Hypothalamus (tissue), 51 donors: ENCODE measurements at regions not wholly inside any gene's neighbourhood (a gene's known extent, or its start where the extent isn't known, plus 50 kb on each side); places are given as distances from the start of the nearest gene placed in this dataset.

ENCODE experiments used
- DNase-seq, 51 donors: peaks; one replicate each; lab custom pipeline; 2025; lab: John Stamatoyannopoulos, UW

DNA sequence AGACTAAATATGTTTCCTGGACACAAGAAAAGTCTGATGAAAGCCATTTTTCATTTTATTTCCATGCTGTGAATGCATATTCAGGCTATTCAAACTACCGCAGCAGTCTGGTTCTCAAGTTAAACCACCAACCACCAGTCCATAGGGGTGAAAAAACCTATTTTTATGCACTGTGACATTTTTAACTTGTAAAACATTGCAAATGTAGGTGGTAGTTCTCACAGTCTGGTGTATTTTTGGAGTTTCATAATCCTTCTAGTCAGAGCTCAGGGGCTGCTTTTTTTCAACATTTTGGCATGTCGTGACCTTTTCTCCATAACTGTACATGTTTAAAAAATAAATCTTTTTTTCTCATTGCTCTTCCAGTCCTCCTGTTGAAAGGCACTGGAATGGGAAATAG is 907.6 kb upstream of the ADGRL2 start:
- DNase-seq = no peak

DNA sequence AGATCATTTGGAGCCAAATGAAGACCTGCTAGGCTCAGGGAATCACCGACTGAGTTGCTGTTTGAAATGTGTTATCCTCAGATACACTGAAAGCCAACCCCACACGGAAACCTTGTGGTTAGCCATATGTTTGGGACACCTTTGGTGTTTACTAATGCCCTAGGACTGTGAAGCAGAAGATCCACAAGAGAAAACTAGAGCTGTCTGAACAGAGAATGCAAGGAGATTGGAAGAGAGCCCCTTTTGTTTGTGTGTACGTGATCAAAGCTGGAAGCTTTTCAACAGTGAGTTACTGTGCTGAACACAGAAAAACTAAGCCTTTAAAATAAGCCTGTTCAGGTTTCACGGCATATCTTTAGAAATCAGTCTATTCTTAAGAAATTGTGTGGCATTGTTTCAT is 908.2 kb upstream of the ADGRL2 start:
- DNase-seq = peak in 1 of 51 donors; percentile 0

DNA sequence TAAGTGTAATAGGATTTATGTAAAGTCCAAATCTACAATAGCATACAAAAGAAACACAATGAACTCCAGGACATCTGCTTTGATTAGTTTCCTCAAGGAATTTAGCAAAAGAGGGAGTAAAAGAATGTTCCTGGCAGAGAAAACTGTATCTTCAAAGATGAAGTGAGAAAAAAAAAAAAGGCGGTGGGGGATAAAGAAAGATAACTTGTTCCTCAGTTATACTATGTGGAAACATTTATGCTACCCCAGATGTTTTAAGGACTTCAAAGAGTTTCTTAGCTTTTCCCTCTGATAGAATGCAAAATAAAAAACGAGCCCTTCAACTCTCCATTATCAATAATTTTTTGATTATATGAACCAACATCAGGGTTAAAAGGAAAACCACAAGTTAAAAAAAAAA is 908.9 kb upstream of the ADGRL2 start:
- no peak for DNase-seq

DNA sequence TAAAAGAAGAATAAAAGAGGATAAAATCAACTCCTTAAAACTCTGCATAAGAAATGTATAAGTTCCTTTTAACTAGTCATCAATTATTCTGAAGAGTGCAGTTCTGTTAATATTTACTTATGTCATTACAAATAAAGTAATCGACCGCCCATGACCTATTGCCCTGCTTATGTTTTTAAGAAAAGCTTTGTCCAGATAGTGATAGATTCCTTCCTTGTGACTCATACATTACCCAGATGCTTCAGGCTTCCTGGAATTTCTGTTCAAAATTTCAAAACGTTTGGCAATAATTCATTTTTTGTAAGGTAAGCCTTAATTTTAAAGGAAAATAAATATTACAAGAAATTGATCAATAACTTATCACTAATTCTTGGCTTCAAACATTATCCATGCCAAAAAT is 918.2 kb upstream of the ADGRL2 start:
- DNase-seq = no peak

DNA sequence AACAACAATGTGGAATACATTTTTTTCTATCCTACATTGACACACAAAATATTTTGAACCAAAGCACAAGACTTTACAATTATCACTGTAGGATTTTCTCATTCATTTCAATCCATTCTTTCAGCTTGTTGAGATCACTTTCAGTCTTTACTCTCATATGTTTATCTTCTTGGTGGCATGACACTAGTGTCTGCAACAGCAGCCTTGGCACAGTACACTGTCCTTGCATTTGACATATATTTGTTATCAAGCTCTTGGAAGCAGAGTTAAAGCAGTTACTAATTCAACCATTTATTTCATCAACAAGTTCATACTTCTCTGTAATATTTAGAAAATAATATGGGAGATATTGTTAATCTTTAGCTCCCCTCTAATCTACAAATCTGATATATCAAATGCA is 922.4 kb upstream of the ADGRL2 start:
- DNase-seq = no peak

DNA sequence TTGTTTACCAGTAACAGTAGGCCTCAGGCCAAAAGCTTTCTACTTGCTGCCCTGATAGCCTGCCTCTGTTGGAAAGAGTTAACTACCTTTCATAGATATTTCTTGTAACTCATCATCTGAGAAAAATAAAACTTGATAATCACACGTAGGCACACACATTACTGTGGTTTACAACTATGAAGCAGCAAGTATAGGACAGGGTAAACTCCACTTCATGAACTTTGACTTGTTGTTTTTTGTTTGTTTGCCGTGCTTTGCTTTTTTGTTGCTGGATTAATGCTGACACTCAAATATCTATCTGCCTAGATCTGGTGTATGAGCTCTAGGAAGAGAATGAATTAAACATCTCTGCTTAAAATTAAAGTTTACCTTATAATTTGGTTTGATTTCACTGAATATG is 924.7 kb upstream of the ADGRL2 start:
- DNase-seq = no peak

DNA sequence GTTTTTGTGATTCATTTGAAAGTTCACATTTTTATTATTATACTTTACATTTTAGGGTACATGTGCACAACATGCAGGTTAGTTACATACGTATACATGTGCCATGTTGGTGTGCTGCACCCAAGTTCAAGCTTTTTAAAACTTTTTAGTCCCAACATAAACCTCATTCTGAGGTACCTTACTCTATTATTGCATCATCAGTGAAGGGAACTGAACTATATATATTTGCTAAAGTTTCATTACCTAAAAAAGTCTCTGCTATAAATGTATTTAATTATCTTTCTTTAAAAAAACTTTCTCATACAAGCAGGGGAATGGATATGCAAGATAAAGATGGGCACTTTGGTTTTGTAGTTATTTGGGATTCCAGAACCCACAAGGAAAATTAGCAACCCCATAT is 931.4 kb upstream of the ADGRL2 start:
- no peak for DNase-seq

DNA sequence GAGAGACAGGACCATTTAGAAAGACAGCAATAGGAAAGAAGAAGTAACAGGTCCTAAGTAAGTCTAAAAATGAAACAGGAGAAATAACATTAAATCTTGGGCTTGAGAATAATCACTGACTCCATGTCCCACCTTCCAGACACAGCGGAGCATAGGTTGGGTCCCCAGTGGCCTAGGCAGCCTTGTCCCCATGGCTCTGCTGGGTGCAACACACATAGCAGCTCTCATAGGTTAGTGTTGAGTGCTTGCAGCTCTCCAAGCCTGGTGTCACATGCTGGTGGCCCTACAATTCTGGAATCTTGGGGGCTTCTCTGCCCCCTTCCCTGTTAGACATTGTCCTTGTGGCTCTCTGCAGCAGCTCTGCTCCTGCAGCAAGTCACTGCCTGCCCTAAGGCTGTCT is 952.8 kb upstream of the ADGRL2 start:
- no peak for DNase-seq

DNA sequence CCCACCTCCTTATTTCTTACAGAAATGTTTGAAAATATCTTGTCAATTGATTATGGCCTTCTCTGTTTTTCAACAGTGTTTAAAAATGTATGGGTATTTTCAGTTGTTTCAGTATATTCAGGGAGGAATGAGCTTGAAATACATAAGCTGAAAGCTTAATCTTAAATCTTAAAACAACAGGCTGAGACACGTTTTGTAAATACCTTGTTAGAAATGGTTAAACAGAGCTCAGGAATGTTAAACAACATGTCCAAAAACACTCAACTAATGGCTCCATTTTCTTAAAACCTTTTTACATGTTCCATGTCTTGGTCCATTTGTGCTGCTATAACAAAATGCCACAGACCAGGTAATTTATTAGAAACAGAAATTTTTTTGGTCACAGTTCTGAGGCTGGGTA is 953.8 kb upstream of the ADGRL2 start:
- DNase-seq = no peak

DNA sequence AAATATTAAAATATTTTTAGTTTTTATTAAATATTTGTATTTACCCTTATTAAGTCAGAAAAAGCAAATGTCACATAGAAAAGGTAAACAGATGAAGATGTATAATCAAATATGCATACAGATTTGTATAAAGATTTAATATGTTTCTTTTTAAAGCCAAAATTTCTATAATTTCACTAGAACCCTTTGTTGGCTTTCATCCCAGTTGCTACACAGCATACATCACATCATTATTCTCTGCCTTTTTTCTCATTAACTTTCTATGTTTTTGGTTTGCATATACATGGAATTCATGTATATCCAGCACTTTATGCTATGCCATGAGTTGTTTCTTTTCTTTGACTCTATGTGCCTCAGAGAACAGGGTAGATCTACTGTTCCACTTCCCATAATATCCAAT is 957.9 kb upstream of the ADGRL2 start:
- DNase-seq = no peak

DNA sequence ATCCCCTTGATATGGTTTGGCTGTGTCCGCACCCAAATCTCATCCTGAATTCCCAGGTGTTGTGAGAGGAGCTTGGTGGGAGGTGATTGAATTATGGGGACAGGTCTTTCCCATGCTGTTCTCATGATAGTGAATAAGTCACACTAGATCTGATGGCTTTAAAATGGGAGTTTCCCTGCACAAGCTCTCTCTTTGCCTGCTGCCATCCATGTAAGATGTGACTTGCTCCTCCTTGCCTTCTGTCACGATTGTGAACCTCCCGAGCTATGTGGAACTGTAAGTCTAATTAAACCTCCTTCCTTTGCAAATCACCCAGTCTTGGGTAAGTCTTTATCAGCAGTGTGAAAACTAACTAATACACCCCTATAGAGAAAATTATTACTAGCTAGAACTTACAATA is 959.5 kb upstream of the ADGRL2 start:
- no peak for DNase-seq

DNA sequence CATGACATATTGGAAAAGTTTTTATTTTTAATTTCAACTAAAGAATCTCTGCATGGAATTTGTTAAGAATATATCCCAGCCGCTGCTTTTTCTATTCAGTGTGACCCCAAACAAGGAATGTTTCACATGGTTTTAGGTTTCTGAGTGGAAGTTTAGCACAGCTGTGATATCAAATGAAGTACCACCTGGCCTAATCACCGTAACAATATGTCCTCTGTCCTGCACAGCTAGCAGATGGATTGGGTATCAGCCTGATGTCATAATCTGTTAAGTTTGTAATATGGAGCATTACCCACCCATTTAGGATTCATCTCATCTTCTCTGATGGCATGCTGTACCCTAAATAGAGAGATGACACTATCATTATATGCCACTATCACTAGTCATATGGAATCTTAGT is 963.7 kb upstream of the ADGRL2 start:
- no peak for DNase-seq

DNA sequence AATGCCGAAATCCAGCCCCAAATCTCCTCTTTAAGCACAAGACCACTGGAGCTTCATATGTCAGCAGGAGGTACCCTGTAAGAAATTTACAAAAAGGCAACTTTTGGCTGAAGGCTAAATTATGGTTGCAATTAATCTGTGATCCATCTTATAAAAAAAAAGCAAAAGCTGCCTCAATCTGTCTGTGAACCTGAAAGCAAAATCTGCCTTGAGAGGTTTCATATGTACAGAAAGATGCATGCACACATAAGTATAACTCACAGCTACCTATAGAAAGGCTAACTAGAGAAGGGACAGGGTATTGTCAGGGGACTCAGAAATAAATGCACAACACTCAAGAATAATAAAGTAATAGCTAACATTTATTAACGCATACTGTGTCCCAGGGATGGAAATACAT is 964.2 kb upstream of the ADGRL2 start:
- DNase-seq = no peak

DNA sequence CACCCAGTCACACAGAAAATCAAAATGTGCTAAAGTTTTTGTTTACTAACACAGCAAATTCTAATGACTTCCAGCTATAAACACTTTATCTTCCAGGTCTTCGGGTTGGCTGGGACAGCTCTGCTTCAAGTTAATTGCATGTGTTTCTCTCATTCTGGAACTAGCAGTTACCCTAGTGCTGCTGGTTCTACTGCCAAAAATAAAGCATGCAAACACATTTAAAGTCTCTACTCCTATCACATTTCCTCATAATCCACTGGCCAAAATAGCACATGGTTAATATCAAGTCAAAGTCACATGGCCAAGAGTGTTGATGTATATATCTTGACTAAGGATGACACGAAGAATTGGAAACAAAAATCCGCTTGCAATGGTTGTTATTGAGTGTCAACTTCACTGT is 973.1 kb upstream of the ADGRL2 start:
- no peak for DNase-seq

DNA sequence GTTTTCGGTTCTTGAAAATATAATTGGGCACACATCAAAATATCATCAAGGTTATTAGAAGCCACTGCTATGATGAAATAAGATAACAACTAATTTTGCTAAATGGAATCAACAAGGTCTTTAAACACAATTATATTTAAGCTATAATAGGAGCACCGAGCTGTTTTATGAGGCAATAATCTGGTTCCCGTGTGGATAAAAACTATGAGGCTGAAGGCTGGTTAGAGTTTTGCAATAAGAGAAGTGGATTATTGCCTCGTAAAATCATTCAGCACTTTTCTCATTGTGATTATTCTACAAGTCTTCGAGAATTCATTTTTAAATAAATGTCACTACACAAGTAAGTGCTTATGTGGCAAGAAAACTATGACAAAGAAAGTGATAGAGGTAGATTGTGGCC is 975.7 kb upstream of the ADGRL2 start:
- DNase-seq = no peak

DNA sequence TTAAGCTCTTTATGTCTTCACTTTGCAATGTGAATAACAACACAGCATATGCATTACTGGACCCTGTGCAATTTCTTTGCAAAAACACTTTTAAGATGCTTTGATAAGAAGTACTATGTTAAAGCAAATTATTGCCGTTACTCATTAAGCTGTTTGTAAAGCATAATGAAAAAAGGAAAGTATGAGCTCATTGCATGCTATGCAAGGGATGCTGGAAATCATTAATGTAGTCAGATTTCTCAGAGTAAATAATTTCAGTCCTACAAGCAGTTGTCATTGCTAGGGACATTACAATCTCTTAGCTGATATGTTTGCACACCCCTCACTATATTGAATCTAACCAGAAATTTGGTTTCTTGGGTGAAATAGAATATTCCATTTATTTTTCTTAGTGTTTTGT is 982.5 kb upstream of the ADGRL2 start:
- no peak for DNase-seq

DNA sequence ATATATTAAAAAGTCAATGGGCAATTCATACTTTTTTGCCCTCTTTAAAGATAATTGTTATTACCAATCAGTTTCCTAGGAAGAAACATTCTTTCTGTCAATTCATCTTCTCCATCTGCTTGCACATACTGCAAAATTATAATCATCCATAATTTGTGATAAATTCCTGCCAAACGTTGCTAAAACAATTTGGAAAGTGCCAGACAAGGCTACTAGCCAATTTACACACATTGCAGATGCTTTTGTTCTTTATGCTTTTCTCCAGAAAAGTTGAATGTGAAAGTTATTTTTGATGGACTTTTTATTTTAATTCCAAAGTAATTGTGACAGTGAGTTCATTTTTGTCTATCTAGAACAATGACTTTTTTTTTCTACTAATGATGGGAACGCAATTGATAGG is 992.8 kb upstream of the ADGRL2 start:
- DNase-seq = no peak

DNA sequence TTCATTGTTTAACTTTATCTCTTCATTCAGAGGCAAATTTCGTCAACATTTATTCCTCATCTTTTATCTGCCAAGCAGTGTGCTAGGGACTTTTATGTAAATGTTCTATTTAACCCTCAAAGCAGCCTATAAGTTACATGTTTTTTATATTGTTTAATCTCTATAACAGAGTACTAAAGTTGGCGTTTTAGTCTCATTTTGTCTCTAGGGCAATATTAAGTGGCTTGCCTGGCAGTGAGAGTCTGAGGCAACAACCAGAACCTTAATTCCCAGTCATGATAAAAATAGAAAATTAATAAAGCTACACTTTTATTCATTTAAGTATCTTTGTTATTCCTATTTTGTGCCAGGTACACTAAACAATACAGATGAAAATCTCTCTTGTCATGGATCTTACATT is 994.3 kb upstream of the ADGRL2 start:
- no peak for DNase-seq

DNA sequence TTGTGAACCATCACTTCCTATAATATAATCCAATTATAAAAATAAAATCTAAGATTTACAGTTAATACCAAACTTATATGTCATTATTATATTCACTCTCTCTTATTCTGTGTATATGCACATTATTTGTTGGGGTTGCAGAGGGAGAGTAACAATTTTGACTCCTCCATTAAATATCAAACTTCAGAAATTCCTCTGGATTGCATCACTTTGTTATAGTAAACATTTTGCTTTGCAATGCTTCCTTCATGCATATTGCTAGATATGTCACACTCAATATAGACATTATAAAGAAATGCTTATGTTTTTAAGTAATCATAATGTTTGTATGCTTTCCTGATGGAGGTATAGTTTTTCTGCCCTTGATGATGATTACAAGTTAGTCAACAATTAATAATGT is 999.0 kb upstream of the ADGRL2 start:
- DNase-seq = no peak

DNA sequence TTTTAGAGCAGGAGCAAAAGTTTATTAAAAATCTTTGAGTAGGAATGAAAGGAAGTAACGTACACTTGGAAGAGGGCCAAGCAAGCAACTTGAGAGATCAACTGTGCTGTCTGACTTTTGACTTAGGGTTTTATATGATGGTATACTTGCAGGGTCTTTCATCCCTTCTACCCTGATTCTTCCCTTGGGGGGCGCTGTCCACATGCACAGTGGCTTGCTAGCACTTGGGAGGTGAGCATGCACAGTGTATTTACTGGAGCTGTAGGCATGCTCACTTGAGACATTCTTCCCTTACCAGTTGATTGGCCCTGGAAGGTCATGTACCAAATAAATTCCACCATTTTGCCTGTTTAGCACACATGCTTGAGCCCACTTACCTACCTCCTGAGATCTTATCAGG is 1001.3 kb upstream of the ADGRL2 start:
- no peak for DNase-seq

DNA sequence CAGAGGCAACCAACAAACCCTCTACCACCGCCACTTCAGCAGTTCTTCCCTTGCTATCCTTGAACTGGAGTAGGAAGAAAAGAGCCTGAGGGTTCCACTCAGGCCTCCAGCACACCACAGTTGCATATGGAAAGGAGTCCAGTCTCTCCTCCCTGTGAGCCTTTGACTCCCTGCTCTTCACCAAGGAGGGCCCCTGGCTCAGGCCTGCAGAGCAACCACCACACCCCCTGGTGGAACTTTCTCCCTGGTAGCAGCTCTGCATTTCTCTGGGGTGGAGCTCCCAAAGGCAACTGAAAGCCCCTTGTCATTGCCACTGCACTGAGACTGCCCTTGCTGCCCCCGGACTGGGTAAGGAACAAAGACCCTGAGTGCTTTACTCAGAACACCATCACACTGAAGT is 1021.5 kb upstream of the ADGRL2 start:
- no peak for DNase-seq

DNA sequence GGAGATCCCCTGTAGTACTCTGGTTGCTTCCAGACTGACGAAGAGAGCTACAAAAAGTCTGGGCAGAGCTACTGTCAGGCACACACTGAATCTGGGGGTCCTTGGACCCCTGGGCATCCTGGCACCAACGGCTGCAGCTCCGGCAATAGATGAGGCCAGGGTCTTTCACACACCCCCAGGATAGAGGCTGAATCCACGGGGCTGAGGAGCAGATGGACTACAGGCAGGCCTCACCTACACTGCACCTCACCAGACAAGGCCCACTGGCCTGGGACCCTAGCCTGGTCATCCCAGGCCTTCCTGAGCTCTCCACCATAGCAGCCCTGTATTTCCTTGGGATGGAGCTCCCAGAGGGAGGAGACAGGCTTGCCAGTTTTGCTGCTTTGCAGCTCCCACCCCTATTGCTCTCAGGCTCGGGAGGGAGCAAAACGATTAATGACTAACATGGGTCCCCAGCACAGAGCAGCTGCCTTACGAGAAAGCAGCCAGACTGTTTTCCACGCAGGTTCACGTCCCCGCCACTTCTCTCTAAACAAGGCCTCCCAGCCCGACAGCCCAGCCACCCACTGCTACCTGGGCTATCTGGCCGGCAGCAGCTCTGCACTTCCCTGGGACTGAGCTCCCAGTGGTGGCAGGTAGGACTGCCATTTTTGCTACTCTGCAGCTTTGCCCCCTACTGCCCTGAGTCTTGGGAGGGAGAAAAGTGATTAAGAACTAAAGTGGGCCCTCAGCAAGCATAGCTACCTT is 1022.5 kb upstream of the ADGRL2 start:
- DNase-seq = no peak

DNA sequence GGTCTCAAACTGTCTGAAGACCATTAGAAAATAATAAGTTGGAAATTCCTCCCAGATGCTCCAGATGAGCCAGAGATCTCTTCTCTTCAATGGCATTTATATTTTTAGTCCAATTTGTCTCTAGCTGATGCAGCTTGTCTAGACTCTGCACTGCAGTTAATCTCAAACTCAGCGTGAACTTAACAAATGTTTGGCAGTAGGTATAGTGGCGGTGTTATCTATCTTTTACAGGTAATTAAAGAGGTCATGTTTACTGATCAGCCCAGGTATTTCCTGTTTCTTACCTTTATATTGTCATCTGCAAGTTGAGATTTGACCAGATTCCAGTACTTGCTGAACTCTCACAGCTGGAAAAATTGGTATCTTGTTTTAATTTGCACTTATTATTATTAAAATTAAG is 1024.5 kb upstream of the ADGRL2 start:
- DNase-seq = no peak
